Neural cell (in vitro differentiated cells): ENCODE measurements at regions not wholly inside any gene's neighbourhood (a gene's known extent, or its start where the extent isn't known, plus 50 kb on each side); places are given as distances from the start of the nearest gene placed in this dataset.

Source experiments
- H2AFZ ChIP-seq: fragments of 200-600, 300-800 bp; sonication (generic), shearing (Covaris generic); 2 replicates; pipeline ENCODE4 v1.6.0; 2014; ENCODE audit warnings: low read depth, mild to moderate bottlenecking, antibody characterized with exemption, low read length, moderate library complexity
- H3F3A ChIP-seq: fragments of 200-600 bp; shearing (Covaris generic); 2 replicates; pipeline ENCODE4 v1.6.1; 2016; ENCODE audit warnings: mild to moderate bottlenecking, moderate library complexity, mixed read lengths, antibody characterized with exemption, low read length; ENCODE audit not compliant: insufficient read depth, poor library complexity, severe bottlenecking
- H3K27ac ChIP-seq: fragments of 200-600, 300-800 bp; sonication (generic), shearing (Covaris generic); 2 replicates; pipeline ENCODE4 v1.5.1; 2014; ENCODE audit warnings: mild to moderate bottlenecking, low read length, moderate library complexity
- H3K27me3 ChIP-seq: fragments of 300-800, 200-600 bp; sonication (generic), shearing (Covaris generic); 2 replicates; pipeline ENCODE4 v1.6.0; 2014; ENCODE audit warnings: mild to moderate bottlenecking, low read depth, low read length, moderate library complexity; ENCODE audit not compliant: insufficient read depth
- H3K36me3 ChIP-seq: fragments of 300-800, 200-600 bp; sonication (generic), shearing (Covaris generic); 2 replicates; pipeline ENCODE4 v1.5.1; 2014; ENCODE audit warnings: mild to moderate bottlenecking, antibody characterized with exemption, low read length, moderate library complexity; ENCODE audit not compliant: insufficient read depth
- H3K4me2 ChIP-seq: fragments of 300-800, 200-600 bp; sonication (generic), shearing (Covaris generic); 2 replicates; pipeline ENCODE4 v1.6.0; 2014; ENCODE audit warnings: mild to moderate bottlenecking, low read length
- H3K4me3 ChIP-seq: fragments of 300-800, 200-600 bp; sonication (generic), shearing (Covaris generic); 2 replicates; pipeline ENCODE4 v1.5.1; 2014; ENCODE audit warnings: mild to moderate bottlenecking, low read length, moderate library complexity
- H3K79me2 ChIP-seq: fragments of 200-600 bp; shearing (Covaris generic); replicated peaks from 2 replicates; pipeline ENCODE4 v1.6.0; 2014; ENCODE audit warnings: mild to moderate bottlenecking, low read length, moderate library complexity; ENCODE audit not compliant: insufficient read depth
- H3K9ac ChIP-seq: fragments of 300-800, 200-600 bp; sonication (generic), shearing (Covaris generic); 2 replicates; pipeline ENCODE4 v1.6.1; 2016; ENCODE audit warnings: mild to moderate bottlenecking, low read length, mixed read lengths
- H3K9me2 ChIP-seq: fragments of 200-600 bp; shearing (Covaris generic); 2 replicates; pipeline ENCODE4 v1.6.1; 2016; ENCODE audit warnings: mild to moderate bottlenecking, low read length, mixed read lengths; ENCODE audit not compliant: insufficient read depth
- H3K9me3 ChIP-seq: fragments of 200-600, 300-800 bp; sonication (generic), shearing (Covaris generic); 2 replicates; pipeline ENCODE4 v1.6.1; 2016; ENCODE audit warnings: mild to moderate bottlenecking, mixed run types, low read length, moderate library complexity, mixed read lengths
- H4K20me1 ChIP-seq: fragments of 200-600 bp; shearing (Covaris generic); 2 replicates; pipeline ENCODE4 v1.6.1; 2016; ENCODE audit warnings: mild to moderate bottlenecking, mixed run types; ENCODE audit not compliant: insufficient read depth
- CTCF ChIP-seq: fragments of 450-650 bp; IDR thresholded peaks from 2 replicates; pipeline ENCODE4 v1.5.1; 2014; ENCODE audit warnings: antibody characterized with exemption, mild to moderate bottlenecking, moderate library complexity; ENCODE audit not compliant: poor library complexity, severe bottlenecking
- EZH2 ChIP-seq: fragments of 200-600, 300-800 bp; shearing (Covaris generic), sonication (generic); IDR thresholded peaks from 2 replicates; pipeline ENCODE4 v1.6.1; 2014; ENCODE audit warnings: antibody characterized with exemption, low read length, borderline replicate concordance, mild to moderate bottlenecking; ENCODE audit not compliant: insufficient read depth, poor library complexity, severe bottlenecking
- MXI1 ChIP-seq: fragments of 450-650 bp; conservative IDR thresholded peaks from 2 replicates; pipeline ENCODE4 v1.6.1; 2014; ENCODE audit warnings: antibody characterized with exemption, mild to moderate bottlenecking; ENCODE audit not compliant: poor library complexity, severe bottlenecking
- POLR2AphosphoS5 ChIP-seq: IDR thresholded peaks from 2 replicates; pipeline ENCODE4 v1.6.1; 2012
- SMC3 ChIP-seq: fragments of 450-650 bp; conservative IDR thresholded peaks from 2 replicates; pipeline ENCODE4 v1.6.1; 2014; ENCODE audit warnings: antibody characterized with exemption, mild to moderate bottlenecking, moderate library complexity; ENCODE audit not compliant: poor library complexity
- TAF1 ChIP-seq: IDR thresholded peaks from 2 replicates; pipeline ENCODE4 v1.6.1; 2012; ENCODE audit warnings: low read depth

- Histone ChIP-seq H4K20me1 (no peaks in the 10 kb centered on the region), H3K36me3 (no peaks in the 10 kb centered on the region), H3K9me3 (no peaks in the 10 kb centered on the region), H2AFZ (no peak overlapping the region), H3K79me2 (no peaks in the 10 kb centered on the region), H3K9me2 (no peaks in the 10 kb centered on the region), H3F3A (no peaks in the 10 kb centered on the region), H3K4me2 (no peak overlapping the region), H3K4me3 (no peak overlapping the region), H3K9ac (no peak overlapping the region), H3K27ac (no peak overlapping the region), H3K27me3 (no peaks in the 10 kb centered on the region)
- TF ChIP-seq TAF1 (no peak), EZH2 (no peak), POLR2AphosphoS5 (no peak), SMC3 (no peak), MXI1 (no peak)
These were observed 68.7 kb upstream of the SPRED2 start for GRCh38 chr2:65501074-65501473.

- no peak overlapping the region for H3K4me2 ChIP-seq
- H3K9me3 ChIP-seq = no peaks in the 10 kb centered on the region
- TF ChIP-seq MXI1 = no peak
- no peak overlapping the region for H3K9ac ChIP-seq
- H3K9me2 ChIP-seq = no peaks in the 10 kb centered on the region
- H3K4me3 ChIP-seq = no peak overlapping the region
- no peaks in the 10 kb centered on the region for H3K36me3 ChIP-seq
- H3F3A ChIP-seq = no peaks in the 10 kb centered on the region
- H3K27me3 ChIP-seq = no peaks in the 10 kb centered on the region
- no peak overlapping the region for H3K27ac ChIP-seq
- no peak overlapping the region for H2AFZ ChIP-seq
- no peaks in the 10 kb centered on the region for H4K20me1 ChIP-seq
- no peaks in the 10 kb centered on the region for H3K79me2 ChIP-seq
These were observed 68.1 kb upstream of the SPRED2 start for GRCh38 chr2:65500310-65501040.

GRCh38 chr2:65499216-65499615 lies 66.8 kb upstream of the SPRED2 start:
- H2AFZ ChIP-seq = no peak overlapping the region

More at GRCh38 chr2:65499216-65499615, 66.8 kb upstream of the SPRED2 start:
- Histone ChIP-seq H3K9me3 (no peaks in the 10 kb centered on the region), H3K27ac (no peak overlapping the region), H3K27me3 (no peaks in the 10 kb centered on the region), H3F3A (no peaks in the 10 kb centered on the region), H3K79me2 (no peaks in the 10 kb centered on the region), H3K4me3 (no peak overlapping the region), H3K9me2 (no peaks in the 10 kb centered on the region), H4K20me1 (no peaks in the 10 kb centered on the region), H3K36me3 (no peaks in the 10 kb centered on the region), H3K4me2 (no peak overlapping the region), H3K9ac (no peak overlapping the region)
- no peak for TF ChIP-seq CTCF
